Fibroblast of skin of right biceps (primary cell): ENCODE measurements at regions not wholly inside any gene's neighbourhood (a gene's known extent, or its start where the extent isn't known, plus 50 kb on each side); places are given as distances from the start of the nearest gene placed in this dataset.
"Not testable (repeated sequence)": the region's sequence is repeated elsewhere in the genome, so short reads cannot be mapped to it uniquely, and the experiment has no call there.

ENCODE experiments used
- DNase-seq: peaks from one replicate; pipeline ENCODE4 v3.0.0-alpha.2; 2013

GRCh38 chr13:50539791-50540530 is 303.5 kb downstream of the DLEU7 start:
- DNase-seq: no peak

- no peak for DNase-seq
Observed at GRCh38 chr13:50543141-50543540, 300.4 kb downstream of the DLEU7 start.

- peak; percentile 89 for DNase-seq
Observed at GRCh38 chr13:50543782-50544181, 299.7 kb downstream of the DLEU7 start.

GRCh38 chr13:50544211-50544610 is 299.3 kb downstream of the DLEU7 start:
- DNase-seq: no peak

GRCh38 chr13:50547175-50547574 is 296.3 kb downstream of the DLEU7 start:
- not testable (repeated sequence) for DNase-seq

- no peak for DNase-seq
Observed at GRCh38 chr13:50548586-50548985, 294.9 kb downstream of the DLEU7 start.

- no peak for DNase-seq
Observed at GRCh38 chr13:50549221-50549942, 294.1 kb downstream of the DLEU7 start.

GRCh38 chr13:50550151-50550550 is 293.3 kb downstream of the DLEU7 start:
- DNase-seq: no peak

GRCh38 chr13:50552424-50552966 is 291.0 kb downstream of the DLEU7 start:
- no peak for DNase-seq

- no peak for DNase-seq
Observed at GRCh38 chr13:50561739-50562138, 281.8 kb downstream of the DLEU7 start.

- DNase-seq: no peak
Observed at GRCh38 chr13:50566646-50567045, 276.8 kb downstream of the DLEU7 start.

- DNase-seq: no peak
Observed at GRCh38 chr13:50572129-50572528, 271.4 kb downstream of the DLEU7 start.

GRCh38 chr13:50573066-50573465 is 270.4 kb downstream of the DLEU7 start:
- peak; percentile 45 for DNase-seq

- peak; percentile 89 for DNase-seq
Observed at GRCh38 chr13:50574731-50575130, 268.8 kb downstream of the DLEU7 start.

- DNase-seq: no peak
Observed at GRCh38 chr13:50575138-50575537, 268.4 kb downstream of the DLEU7 start.

GRCh38 chr13:50576156-50576555 is 267.3 kb downstream of the DLEU7 start:
- DNase-seq: no peak

- DNase-seq: no peak
Observed at GRCh38 chr13:50577806-50578205, 265.7 kb downstream of the DLEU7 start.

GRCh38 chr13:50580684-50581305 is 262.7 kb downstream of the DLEU7 start:
- DNase-seq: peak; percentile 83

- DNase-seq: no peak
Observed at GRCh38 chr13:50581586-50582196, 261.8 kb downstream of the DLEU7 start.

- DNase-seq: peak; percentile 75
Observed at GRCh38 chr13:50584856-50585580, 258.5 kb downstream of the DLEU7 start.

- no peak for DNase-seq
Observed at GRCh38 chr13:50585674-50586413, 257.6 kb downstream of the DLEU7 start.
